CD4-positive, CD25-positive, alpha-beta regulatory T cell (primary cell): ENCODE measurements at regions not wholly inside any gene's neighbourhood (a gene's known extent, or its start where the extent isn't known, plus 50 kb on each side); places are given as distances from the start of the nearest gene placed in this dataset.

Experiments
- ATAC-seq, 2 donors: fragments of 150-1000 bp; cut with Tn5 transposase; one replicate each; pipeline ENCODE4 v1.10.0; 2021; ENCODE audit warnings: low read depth in 2 of 2, moderate number of reproducible peaks in 2 of 2, moderate library complexity in 1 of 2
- DNase-seq, 3 donors: peaks; one replicate each; pipeline versions ENCODE4 v3.0.0 to v3.0.0-alpha.2; 2012 to 2022; ENCODE audit warnings: mixed read lengths in 1 of 3
- H3K27ac ChIP-seq: one replicate; pipeline ENCODE4 v1.7.0; 2013; ENCODE audit warnings: mild to moderate bottlenecking, low read length; ENCODE audit not compliant: insufficient read depth, poor library complexity, severe bottlenecking
- H3K27me3 ChIP-seq: one replicate; pipeline ENCODE4 v1.7.0; 2013; ENCODE audit warnings: low read length; ENCODE audit not compliant: control insufficient read depth, insufficient read depth
- H3K36me3 ChIP-seq: one replicate; pipeline ENCODE4 v1.7.0; 2013; ENCODE audit warnings: mild to moderate bottlenecking, low read length, moderate library complexity; ENCODE audit not compliant: control insufficient read depth, insufficient read depth
- H3K4me1 ChIP-seq: 2 replicates; pipeline ENCODE4 v1.7.0; 2013; ENCODE audit warnings: mild to moderate bottlenecking, low read length; ENCODE audit not compliant: insufficient read depth, control insufficient read depth, poor library complexity, severe bottlenecking
- H3K4me3 ChIP-seq: one replicate; pipeline ENCODE4 v1.7.0; 2013; ENCODE audit warnings: low read depth, mild to moderate bottlenecking, low read length, moderate library complexity
- H3K9me3 ChIP-seq, 2 experiments: 1 replicate in 1 of 2; 2 replicates in 1 of 2; pipeline ENCODE4 v1.7.0; 2013; ENCODE audit warnings: low read length in 2 of 2, mild to moderate bottlenecking in 1 of 2, moderate library complexity in 1 of 2; ENCODE audit not compliant: control insufficient read depth in 2 of 2
- H3K27ac Mint-ChIP-seq, 3 donors: one replicate each; pipeline ENCODE4 v1.8.0; 2020 to 2022; ENCODE audit warnings: mild to moderate bottlenecking in 3 of 3, mixed read lengths in 3 of 3, moderate library complexity in 2 of 3
- H3K27me3 Mint-ChIP-seq: one replicate; pipeline ENCODE4 v1.8.0; 2022; ENCODE audit warnings: mild to moderate bottlenecking, mixed read lengths
- H3K36me3 Mint-ChIP-seq: one replicate; pipeline ENCODE4 v1.8.0; 2020; ENCODE audit warnings: mixed read lengths
- H3K4me1 Mint-ChIP-seq, 4 donors: one replicate each; pipeline ENCODE4 v1.8.0; 2020 to 2022; ENCODE audit warnings: mixed read lengths in 4 of 4, mild to moderate bottlenecking in 1 of 4
- H3K4me3 Mint-ChIP-seq, 4 donors: one replicate each; pipeline ENCODE4 v1.8.0; 2020 to 2022; ENCODE audit warnings: mild to moderate bottlenecking in 4 of 4, mixed read lengths in 4 of 4, moderate library complexity in 3 of 4
- H3K9me3 Mint-ChIP-seq, 7 donors: one replicate each; pipeline ENCODE4 v1.8.0; 2020 to 2022; ENCODE audit warnings: mixed read lengths in 7 of 7, mild to moderate bottlenecking in 3 of 7, moderate library complexity in 2 of 7

DNA sequence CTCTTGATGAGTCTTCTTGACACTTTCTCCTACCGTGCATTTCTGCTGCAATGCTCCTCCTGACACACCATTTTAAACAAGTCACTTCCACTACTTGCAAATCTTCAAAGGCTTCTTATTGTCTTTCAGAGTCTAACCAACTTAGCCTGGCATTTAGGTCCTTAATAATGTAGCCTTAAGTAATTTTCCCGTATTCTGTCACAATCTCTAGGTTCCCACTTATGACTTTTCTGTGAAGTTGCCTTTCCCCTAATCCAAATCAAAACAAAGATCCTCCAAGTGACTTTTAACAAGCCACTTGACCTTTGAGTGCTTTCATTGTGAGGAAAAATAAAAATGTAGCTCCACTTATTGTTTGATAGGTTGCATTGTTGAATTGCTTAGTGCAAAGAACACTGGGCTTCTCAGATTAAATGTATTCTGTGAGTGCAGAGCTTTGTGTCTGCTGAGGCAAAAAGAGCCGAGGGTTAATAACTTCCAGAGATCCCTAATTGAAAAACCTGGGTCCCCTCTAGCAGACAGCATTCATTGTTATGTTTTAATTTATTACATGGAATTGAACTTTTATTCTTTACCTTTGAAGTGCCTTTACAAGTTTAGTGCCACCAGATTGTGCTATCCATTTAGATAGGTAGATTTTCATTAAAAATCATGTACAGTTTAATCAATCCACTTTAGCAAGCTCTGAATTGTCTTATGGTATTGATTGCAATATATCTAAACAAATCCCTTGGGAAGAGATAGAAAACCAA is 341.7 kb upstream of the TYRP1 start:
- no peaks in the 10 kb centered on the region for H3K36me3 Mint-ChIP-seq
- H3K27me3 Mint-ChIP-seq: no peaks in the 10 kb centered on the region
- H3K4me3 ChIP-seq: no peak overlapping the region
- H3K27ac Mint-ChIP-seq: no peak overlapping the region
- H3K27ac ChIP-seq: no peak overlapping the region
- no peaks in the 10 kb centered on the region for H3K36me3 ChIP-seq
- H3K9me3 Mint-ChIP-seq: peaks cover 4 to 26% (median 14%) of the 10 kb centered on the region in 7 donors
- H3K4me1 Mint-ChIP-seq: peaks cover 0 to 5% (median 0%) of the 10 kb centered on the region in 4 donors
- no peaks in the 10 kb centered on the region for H3K27me3 ChIP-seq
- DNase-seq (no peak), ATAC-seq (no peak)
- H3K4me3 Mint-ChIP-seq: no peak overlapping the region
- peaks cover 0 to 7% of the 10 kb centered on the region in 2 experiments for H3K9me3 ChIP-seq
- H3K4me1 ChIP-seq: no peaks in the 10 kb centered on the region

DNA sequence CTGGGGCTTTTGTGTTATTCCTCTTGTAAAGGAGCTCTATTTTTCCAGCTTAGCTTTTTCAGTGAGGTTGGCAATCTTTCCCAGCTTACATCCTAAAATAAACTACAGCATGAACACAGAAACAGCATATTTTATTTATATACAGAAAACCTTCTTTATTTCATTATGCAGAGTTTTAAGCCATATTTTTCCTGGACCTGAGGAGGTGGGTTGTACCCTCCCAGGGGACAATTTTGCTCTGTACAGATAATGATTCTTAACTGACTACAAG is 341.2 kb upstream of the TYRP1 start:
- no peak for ATAC-seq
- Histone ChIP-seq H3K27ac (no peak overlapping the region), H3K27me3 (no peaks in the 10 kb centered on the region), H3K4me1 (no peaks in the 10 kb centered on the region), H3K4me3 (no peak overlapping the region), H3K36me3 (no peaks in the 10 kb centered on the region), H3K9me3 (peaks cover 0 to 7% of the 10 kb centered on the region in 2 experiments)
- Mint-ChIP-seq H3K27ac (no peak overlapping the region), H3K4me1 (peaks cover 0 to 5% (median 0%) of the 10 kb centered on the region in 4 donors), H3K27me3 (no peaks in the 10 kb centered on the region), H3K9me3 (peaks cover 4 to 26% (median 14%) of the 10 kb centered on the region in 7 donors), H3K4me3 (no peak overlapping the region), H3K36me3 (no peaks in the 10 kb centered on the region)
- DNase-seq: no peak

DNA sequence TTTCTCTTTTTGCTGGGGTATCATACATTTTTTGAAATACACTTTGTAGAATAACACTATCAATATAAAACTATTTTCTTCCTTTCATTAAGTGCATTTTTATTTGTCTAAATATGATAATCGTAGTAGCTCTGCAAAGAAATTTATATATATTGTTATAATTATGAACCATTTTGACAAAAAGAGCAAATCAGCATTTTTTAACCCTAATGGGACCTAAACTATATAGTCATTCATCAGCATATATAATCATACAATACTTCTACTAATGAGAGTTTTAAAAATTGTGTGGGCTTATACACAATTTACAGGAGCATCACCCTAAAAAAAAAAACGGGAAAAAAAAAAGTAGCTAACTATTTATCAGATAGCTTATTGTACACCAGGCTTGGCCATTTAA is 329.7 kb upstream of the TYRP1 start:
- DNase-seq (no peak), ATAC-seq (no peak)
- no peak overlapping the region for H3K27ac ChIP-seq
- H3K27me3 ChIP-seq: no peaks in the 10 kb centered on the region
- Mint-ChIP-seq H3K4me3 (no peak overlapping the region), H3K27ac (no peak overlapping the region), H3K36me3 (no peaks in the 10 kb centered on the region), H3K27me3 (no peaks in the 10 kb centered on the region), H3K4me1 (no peaks in the 10 kb centered on the region), H3K9me3 (peaks cover 2 to 18% (median 10%) of the 10 kb centered on the region in 7 donors)
- no peak overlapping the region for H3K4me3 ChIP-seq
- no peaks in the 10 kb centered on the region for H3K36me3 ChIP-seq
- no peaks in the 10 kb centered on the region for H3K4me1 ChIP-seq
- no peaks in the 10 kb centered on the region for H3K9me3 ChIP-seq

DNA sequence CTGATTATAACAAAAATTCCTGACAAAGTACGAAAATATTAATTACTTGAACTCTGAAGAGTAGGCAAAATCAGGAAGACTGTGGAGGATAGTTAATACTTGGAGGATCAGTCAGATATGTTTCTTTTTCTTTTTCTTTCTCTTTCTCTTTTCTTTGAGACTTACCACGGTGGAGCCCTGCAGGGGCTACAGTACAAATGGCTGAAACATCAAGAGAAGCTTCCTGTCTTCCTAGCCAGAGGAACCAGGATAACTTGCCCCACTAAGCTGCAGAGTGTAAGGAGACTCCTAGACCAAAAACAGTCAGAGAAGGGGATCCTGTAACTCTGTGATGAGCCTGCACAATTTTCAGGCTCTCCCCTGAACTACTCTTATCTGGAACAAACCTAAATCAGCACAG is 324.6 kb upstream of the TYRP1 start:
- DNase-seq (no peak), ATAC-seq (no peak)
- Mint-ChIP-seq H3K36me3 (no peaks in the 10 kb centered on the region), H3K4me1 (no peaks in the 10 kb centered on the region), H3K4me3 (no peak overlapping the region), H3K27ac (no peak overlapping the region), H3K27me3 (no peaks in the 10 kb centered on the region), H3K9me3 (peaks cover 2 to 22% (median 9%) of the 10 kb centered on the region in 7 donors)
- H3K9me3 ChIP-seq: no peaks in the 10 kb centered on the region
- H3K27ac ChIP-seq: no peak overlapping the region
- H3K4me1 ChIP-seq: no peaks in the 10 kb centered on the region
- no peak overlapping the region for H3K4me3 ChIP-seq
- H3K36me3 ChIP-seq: no peaks in the 10 kb centered on the region
- no peaks in the 10 kb centered on the region for H3K27me3 ChIP-seq

DNA sequence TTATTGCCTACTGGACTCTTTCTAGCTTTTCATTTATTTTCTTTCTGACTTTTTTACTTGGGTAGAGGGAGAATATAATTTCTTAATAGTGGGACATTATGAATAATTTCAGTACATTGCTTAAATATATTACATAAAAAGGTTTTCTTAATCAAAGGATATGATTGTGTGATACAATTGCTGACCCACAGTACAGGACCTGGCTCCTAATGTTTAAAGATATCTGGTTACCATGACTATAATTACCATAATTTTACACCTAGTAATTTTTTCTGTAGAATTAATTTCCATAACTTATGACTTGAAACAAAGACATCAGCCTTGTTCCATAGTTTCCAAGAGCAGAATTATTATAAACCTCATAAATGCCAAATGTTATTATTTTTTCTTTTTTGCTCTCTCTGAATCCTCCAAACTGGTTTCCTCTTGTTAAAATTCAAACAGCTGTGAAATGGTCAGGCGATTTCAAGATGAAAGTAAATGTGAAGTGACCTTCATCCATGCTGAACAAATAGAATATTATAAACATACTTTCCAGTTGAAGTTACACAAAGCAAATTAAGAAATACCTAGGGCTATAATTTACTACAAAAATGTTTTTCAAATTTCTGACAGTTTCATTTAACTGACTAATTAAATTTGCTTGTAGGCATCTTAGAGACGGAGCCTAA is 301.2 kb upstream of the TYRP1 start:
- H3K36me3 ChIP-seq: no peaks in the 10 kb centered on the region
- Mint-ChIP-seq H3K4me3 (no peak overlapping the region), H3K27ac (no peak overlapping the region), H3K27me3 (no peaks in the 10 kb centered on the region), H3K4me1 (no peaks in the 10 kb centered on the region), H3K36me3 (no peaks in the 10 kb centered on the region), H3K9me3 (peaks cover 1 to 33% (median 7%) of the 10 kb centered on the region in 7 donors)
- H3K4me3 ChIP-seq: no peak overlapping the region
- no peaks in the 10 kb centered on the region for H3K27me3 ChIP-seq
- DNase-seq (no peak), ATAC-seq (no peak)
- no peaks in the 10 kb centered on the region for H3K4me1 ChIP-seq
- H3K27ac ChIP-seq: no peak overlapping the region
- no peaks in the 10 kb centered on the region for H3K9me3 ChIP-seq

DNA sequence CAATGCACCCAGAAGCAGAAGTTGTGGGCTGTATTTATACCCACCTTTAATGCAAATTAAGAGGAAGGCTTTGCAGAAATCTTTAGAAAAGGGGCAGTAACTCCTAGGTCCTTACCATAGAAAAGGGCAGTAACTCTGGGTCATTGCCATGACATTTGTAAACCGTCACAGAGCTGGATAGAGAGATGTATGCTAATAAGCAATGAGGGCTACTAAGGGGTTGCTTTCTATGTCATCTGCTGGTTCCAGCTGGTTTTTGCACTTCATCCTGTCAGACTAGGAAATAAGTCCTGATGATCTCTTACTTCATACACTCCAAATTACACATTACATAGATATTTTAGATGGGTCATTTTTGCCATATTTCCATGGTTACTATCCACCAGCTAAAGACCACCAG is 299.1 kb upstream of the TYRP1 start:
- peaks cover 1 to 39% (median 8%) of the 10 kb centered on the region in 7 donors for H3K9me3 Mint-ChIP-seq
- H3K4me3 ChIP-seq: no peak overlapping the region
- no peak overlapping the region for H3K4me3 Mint-ChIP-seq
- no peaks in the 10 kb centered on the region for H3K4me1 Mint-ChIP-seq
- no peaks in the 10 kb centered on the region for H3K36me3 ChIP-seq
- no peak overlapping the region for H3K27ac Mint-ChIP-seq
- H3K4me1 ChIP-seq: no peaks in the 10 kb centered on the region
- peaks cover 0 to 6% of the 10 kb centered on the region in 2 experiments for H3K9me3 ChIP-seq
- H3K36me3 Mint-ChIP-seq: no peaks in the 10 kb centered on the region
- no peaks in the 10 kb centered on the region for H3K27me3 Mint-ChIP-seq
- no peak for ATAC-seq
- H3K27ac ChIP-seq: no peak overlapping the region
- no peaks in the 10 kb centered on the region for H3K27me3 ChIP-seq
- no peak for DNase-seq

DNA sequence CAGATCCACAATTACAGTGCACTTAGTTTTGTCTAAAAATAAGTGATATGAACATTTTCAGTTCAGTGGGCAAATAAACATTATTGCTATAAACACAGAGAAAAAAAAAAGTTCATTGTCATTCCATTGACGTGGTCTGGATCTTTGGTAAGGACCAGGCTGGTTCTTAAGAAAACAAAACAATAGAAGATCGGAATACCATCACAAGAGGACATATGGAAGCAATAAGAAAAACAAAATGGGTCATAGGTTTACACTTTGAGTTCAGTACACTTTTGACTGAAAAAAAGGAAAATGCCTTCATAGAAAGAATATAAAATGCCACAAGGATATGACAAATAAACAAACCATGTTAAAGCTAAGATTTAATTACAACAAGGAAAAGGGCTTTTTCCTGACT is 289.5 kb upstream of the TYRP1 start:
- Histone ChIP-seq H3K4me3 (no peak overlapping the region), H3K9me3 (peaks cover 2 to 7% of the 10 kb centered on the region in 2 experiments), H3K27ac (no peak overlapping the region), H3K36me3 (no peaks in the 10 kb centered on the region), H3K27me3 (no peaks in the 10 kb centered on the region), H3K4me1 (no peaks in the 10 kb centered on the region)
- no peak overlapping the region for H3K4me3 Mint-ChIP-seq
- H3K27ac Mint-ChIP-seq: no peak overlapping the region
- H3K36me3 Mint-ChIP-seq: no peaks in the 10 kb centered on the region
- no peaks in the 10 kb centered on the region for H3K4me1 Mint-ChIP-seq
- no peaks in the 10 kb centered on the region for H3K27me3 Mint-ChIP-seq
- no peak for DNase-seq
- peaks cover 4 to 41% (median 13%) of the 10 kb centered on the region in 7 donors for H3K9me3 Mint-ChIP-seq
- ATAC-seq: no peak

DNA sequence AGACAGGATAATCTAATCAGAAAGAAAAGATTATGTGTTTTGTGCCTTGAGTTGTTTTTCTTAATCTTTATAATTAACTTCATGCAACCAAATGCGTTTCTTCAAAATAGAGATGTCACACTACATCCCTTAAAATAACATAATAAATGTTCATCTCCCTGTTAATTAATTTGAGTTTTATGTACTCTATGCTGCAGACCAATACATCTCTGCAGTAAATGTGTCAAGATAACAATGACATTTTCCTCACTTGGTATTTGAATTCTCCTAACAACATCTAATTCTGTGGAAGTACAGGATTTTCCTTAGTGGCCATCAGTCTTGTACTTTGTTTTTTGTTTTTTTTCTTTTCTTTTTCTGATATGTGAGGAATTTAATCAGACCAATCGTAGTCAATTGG is 279.2 kb upstream of the TYRP1 start:
- DNase-seq (no peak), ATAC-seq (no peak)
- H3K27ac Mint-ChIP-seq: no peak overlapping the region
- Histone ChIP-seq H3K36me3 (no peaks in the 10 kb centered on the region), H3K9me3 (peaks cover 0 to 4% of the 10 kb centered on the region in 2 experiments), H3K4me1 (no peaks in the 10 kb centered on the region), H3K27ac (no peak overlapping the region), H3K4me3 (no peak overlapping the region), H3K27me3 (no peaks in the 10 kb centered on the region)
- H3K4me1 Mint-ChIP-seq: no peaks in the 10 kb centered on the region
- H3K27me3 Mint-ChIP-seq: no peaks in the 10 kb centered on the region
- H3K36me3 Mint-ChIP-seq: no peaks in the 10 kb centered on the region
- H3K4me3 Mint-ChIP-seq: no peak overlapping the region
- peaks cover 4 to 36% (median 10%) of the 10 kb centered on the region in 7 donors for H3K9me3 Mint-ChIP-seq
